ENCODE measurements at regions not wholly inside any gene's neighbourhood (a gene's known extent, or its start where the extent isn't known, plus 50 kb on each side); places are given as distances from the start of the nearest gene placed in this dataset.
"Not testable (repeated sequence)": the region's sequence is repeated elsewhere in the genome, so short reads cannot be mapped to it uniquely, and the experiment has no call there.

DNA sequence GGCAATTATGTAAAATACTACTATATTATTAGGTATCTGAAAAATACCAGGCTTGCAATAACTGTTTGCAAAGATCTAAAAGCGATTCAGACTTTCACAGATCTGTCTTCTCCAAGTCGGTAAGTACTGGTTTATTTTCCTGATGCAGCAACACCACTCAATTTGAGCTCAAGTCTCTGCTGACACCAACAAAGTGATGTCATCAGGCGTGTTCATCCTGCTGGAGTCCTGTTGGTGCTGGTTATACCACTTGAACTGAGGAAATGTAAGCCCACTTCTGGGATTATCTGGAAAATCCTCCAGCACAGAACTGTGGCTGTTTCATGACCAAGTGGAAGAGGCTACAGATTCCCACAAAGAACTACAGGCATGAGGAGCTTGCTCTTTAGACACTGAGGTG lies 267.6 kb downstream of the BCL2 start:
- TF ChIP-seq, protein P1, sequence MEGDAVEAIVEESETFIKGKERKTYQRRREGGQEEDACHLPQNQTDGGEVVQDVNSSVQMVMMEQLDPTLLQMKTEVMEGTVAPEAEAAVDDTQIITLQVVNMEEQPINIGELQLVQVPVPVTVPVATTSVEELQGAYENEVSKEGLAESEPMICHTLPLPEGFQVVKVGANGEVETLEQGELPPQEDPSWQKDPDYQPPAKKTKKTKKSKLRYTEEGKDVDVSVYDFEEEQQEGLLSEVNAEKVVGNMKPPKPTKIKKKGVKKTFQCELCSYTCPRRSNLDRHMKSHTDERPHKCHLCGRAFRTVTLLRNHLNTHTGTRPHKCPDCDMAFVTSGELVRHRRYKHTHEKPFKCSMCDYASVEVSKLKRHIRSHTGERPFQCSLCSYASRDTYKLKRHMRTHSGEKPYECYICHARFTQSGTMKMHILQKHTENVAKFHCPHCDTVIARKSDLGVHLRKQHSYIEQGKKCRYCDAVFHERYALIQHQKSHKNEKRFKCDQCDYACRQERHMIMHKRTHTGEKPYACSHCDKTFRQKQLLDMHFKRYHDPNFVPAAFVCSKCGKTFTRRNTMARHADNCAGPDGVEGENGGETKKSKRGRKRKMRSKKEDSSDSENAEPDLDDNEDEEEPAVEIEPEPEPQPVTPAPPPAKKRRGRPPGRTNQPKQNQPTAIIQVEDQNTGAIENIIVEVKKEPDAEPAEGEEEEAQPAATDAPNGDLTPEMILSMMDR (IDR thresholded peaks at IDR 0.05), result no peak
- Histone ChIP-seq H3K36me3 (ENCODE audit: low read depth) (no peaks in the 10 kb centered on the region), H3K9me3 (no peaks in the 10 kb centered on the region), H3K4me3 (no peak overlapping the region), H3K4me1 (ENCODE audit: low read depth) (no peaks in the 10 kb centered on the region)
- intact Hi-C loops (cut with DNase I, micrococcal nuclease), result no loop called here
- ATAC-seq, result no peak
- DNase-seq, result no peak

DNA sequence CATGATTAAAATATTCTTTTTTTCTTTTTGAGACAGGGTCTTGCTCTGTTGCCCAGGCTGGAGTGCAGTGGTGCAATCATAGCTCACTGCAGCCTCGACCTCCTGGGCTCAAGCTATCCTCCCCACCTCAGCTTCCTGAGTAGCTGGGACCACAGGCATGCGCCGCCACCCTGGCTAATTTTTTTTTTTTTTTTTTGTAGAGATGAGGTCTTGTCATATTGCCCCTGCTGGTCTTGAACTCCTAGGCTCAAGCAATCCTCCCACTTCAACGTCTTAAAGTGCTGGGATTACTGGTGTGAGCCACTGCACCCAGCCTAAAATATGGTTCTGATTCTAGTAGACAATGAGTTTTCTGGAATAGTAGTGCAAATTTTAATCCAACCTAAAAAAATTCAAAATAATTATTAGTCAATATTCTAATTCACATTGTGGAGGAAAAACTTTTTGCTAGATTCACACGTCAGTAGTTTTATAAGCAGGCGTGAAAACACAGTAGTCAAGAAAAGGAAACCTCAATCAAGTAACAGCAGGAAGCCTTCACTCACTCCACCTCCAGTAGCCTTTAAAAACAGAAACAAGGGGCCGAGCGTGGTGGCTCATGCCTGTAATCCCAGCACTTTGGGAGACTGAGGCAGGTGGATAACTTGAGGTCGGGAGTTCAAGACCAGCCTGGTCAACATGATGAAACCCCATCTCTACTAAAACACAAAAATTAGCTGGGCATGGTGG lies 268.7 kb downstream of the BCL2 start:
- DNase-seq; ATAC-seq; H3K4me1 ChIP-seq (ENCODE audit: low read depth); intact Hi-C loops (cut with DNase I, micrococcal nuclease); H3K9me3 ChIP-seq; H3K36me3 ChIP-seq (ENCODE audit: low read depth); H3K4me3 ChIP-seq: not testable (repeated sequence)

DNA sequence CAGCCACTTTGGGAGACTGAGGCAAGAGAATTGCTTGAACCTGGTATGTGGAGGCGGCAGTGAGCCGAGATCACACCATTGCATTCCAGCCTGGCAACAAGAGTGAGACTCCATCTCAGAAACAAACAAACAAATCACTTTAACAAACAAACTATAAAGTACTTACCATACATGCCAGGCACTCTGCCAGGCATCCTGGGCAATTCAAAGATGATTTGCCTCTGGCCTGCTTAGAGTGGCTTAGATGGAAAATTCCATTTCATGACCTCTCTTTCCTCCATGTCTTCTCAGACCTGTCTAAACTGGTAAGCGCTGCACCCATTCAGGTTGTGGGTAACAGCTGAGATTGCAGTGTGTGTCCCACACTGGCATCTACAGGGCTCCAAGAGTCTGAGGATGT lies 273.2 kb downstream of the BCL2 start:
- Histone ChIP-seq H3K36me3 (ENCODE audit: low read depth) (no peaks in the 10 kb centered on the region), H3K9me3 (no peaks in the 10 kb centered on the region), H3K4me3 (no peak overlapping the region), H3K4me1 (ENCODE audit: low read depth) (no peaks in the 10 kb centered on the region)
- intact Hi-C loops (cut with DNase I, micrococcal nuclease), result no loop called here
- ATAC-seq, result no peak
- TF ChIP-seq, protein P1 (IDR thresholded peaks at IDR 0.05), result no peak
- peak in 2 of 3 donors; percentile 38 to 49 for DNase-seq

DNA sequence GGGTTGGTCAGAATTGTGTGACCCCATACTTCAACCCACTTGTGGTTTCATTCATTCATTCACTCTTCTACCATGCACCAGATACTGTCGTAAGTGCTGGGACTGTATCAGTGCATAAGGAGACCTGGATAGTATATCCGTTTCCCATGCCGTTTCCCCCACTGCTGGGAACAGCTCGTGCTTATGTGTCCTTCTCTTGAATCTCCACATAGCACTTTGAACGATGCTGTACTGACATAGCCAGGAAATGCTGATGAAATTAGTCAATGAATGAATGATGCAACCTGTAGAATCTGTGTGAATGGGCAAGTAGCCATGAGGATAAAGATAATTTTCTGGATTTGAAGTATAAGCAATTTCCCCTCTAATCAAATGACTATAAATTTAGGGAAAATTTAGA lies 276.1 kb downstream of the BCL2 start:
- DNase-seq, result no peak
- TF ChIP-seq, protein P1 (IDR thresholded peaks at IDR 0.05), result no peak
- no peak for ATAC-seq
- H3K4me1 ChIP-seq (ENCODE audit: low read depth), result no peaks in the 10 kb centered on the region
- intact Hi-C loops (cut with DNase I, micrococcal nuclease), result no loop called here
- no peaks in the 10 kb centered on the region for H3K36me3 ChIP-seq (ENCODE audit: low read depth)
- H3K9me3 ChIP-seq, result no peaks in the 10 kb centered on the region
- H3K4me3 ChIP-seq, result no peak overlapping the region

DNA sequence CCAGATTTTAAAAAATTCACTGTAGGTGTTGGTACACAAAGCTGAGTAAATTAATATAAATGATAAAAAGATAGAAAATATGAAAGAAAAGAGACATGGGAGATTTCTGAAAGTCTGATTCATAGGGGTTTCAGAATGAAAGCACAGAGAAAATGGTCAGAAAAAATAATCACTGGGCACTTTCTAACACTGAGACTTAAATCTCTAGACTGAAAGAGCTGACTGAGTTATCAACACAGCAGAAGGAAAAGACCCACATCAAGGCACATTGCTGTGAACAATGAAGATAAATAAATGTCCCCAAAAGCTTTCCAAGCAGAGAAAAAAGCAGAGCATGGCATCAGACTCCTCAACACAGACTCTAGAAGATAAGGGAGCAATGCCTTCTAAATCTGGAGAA lies 277.2 kb downstream of the BCL2 start:
- intact Hi-C loops (cut with DNase I, micrococcal nuclease), result no loop called here
- DNase-seq (no peak), ATAC-seq (no peak)
- TF ChIP-seq, protein P1 (IDR thresholded peaks at IDR 0.05), result no peak
- no peaks in the 10 kb centered on the region for H3K9me3 ChIP-seq
- no peak overlapping the region for H3K4me3 ChIP-seq
- no peaks in the 10 kb centered on the region for H3K4me1 ChIP-seq (ENCODE audit: low read depth)
- H3K36me3 ChIP-seq (ENCODE audit: low read depth), result no peaks in the 10 kb centered on the region

DNA sequence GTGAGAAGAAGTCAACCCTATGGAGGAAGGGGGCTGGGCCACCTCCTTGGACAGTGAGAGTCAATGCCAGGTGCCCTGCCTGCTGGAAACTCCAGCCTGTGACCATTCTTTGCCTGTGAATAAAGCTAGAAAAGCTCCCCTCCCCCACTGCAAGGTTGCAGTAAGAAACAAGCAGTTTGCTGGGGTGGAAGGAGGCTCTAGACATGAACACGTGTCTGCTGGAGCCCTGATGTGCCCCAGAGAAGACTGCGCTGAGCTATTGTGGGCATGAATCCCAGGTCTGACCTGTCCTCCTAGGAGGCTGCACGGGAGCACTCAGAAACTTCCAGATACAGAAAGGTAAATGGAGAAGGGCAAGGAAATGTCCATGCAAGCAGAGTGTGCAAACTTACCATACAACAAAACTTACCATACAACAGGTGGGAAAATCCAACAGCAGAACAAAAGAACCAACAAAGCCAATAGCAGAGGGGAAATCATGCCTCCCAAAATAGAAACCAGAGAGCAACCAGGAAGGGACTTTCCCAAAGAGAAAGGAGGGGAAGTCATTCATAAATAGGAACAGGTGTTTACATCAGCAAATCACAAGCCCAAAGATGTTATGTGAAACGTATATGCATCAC lies 278.7 kb downstream of the BCL2 start:
- Histone ChIP-seq H3K4me1 (ENCODE audit: low read depth) (no peaks in the 10 kb centered on the region), H3K36me3 (ENCODE audit: low read depth) (no peaks in the 10 kb centered on the region), H3K9me3 (no peaks in the 10 kb centered on the region), H3K4me3 (no peak overlapping the region)
- no peak for DNase-seq
- intact Hi-C loops (cut with DNase I, micrococcal nuclease), result no loop called here
- no peak for ATAC-seq
- TF ChIP-seq, protein P1 (IDR thresholded peaks at IDR 0.05), result no peak

Data from mucosa of descending colon (tissue), 3 donors.